GM12878 (cell line): ENCODE measurements at regions not wholly inside any gene's neighbourhood (a gene's known extent, or its start where the extent isn't known, plus 50 kb on each side); places are given as distances from the start of the nearest gene placed in this dataset.

Source experiments
- ATAC-seq: fragments of 200-7000 bp; cut with Tn5 transposase; 3 replicates; pipeline ENCODE4 v1.9.1; 2020; ENCODE audit warnings: mild to moderate bottlenecking, moderate library complexity
- BruUV-seq: library from RNA; stranded (reverse); fragments of 400-500 nt; replicated peaks from 2 replicates; lab custom pipeline; 2021; lab: Mats Ljungman, UMichigan
- CTCF ChIA-PET: fragments of 300-600 bp; sonication (Branson Sonifier 250); formaldehyde crosslinking; extraction: SDS; loops from one replicate; lab custom pipeline; 2021; ENCODE audit warnings: inconsistent platforms; lab: Yijun Ruan, JAX
- POLR2A ChIA-PET: fragments of 350-600 bp; formaldehyde crosslinking; extraction: SDS; loops from one replicate; lab custom pipeline; 2021; ENCODE audit warnings: inconsistent platforms; lab: Charles Lee
- RAD21 ChIA-PET: fragments of 300-600 bp; sonication (Branson Sonifier 250); formaldehyde crosslinking; loops from one replicate; lab custom pipeline; 2023; ENCODE audit warnings: antibody characterized with exemption; ENCODE audit not compliant: unreplicated experiment; lab: Charles Lee
- SMC1A ChIA-PET: fragments of 300-600 bp; sonication (Branson Sonifier 250); formaldehyde crosslinking; loops from one replicate; lab custom pipeline; 2023; ENCODE audit not compliant: unreplicated experiment, uncharacterized antibody; lab: Charles Lee
- DNase-seq: peaks from one replicate; pipeline ENCODE4 v3.0.0-alpha.2; 2011; ENCODE audit warnings: low read depth, low spot score
- FAIRE-seq: peaks from 3 replicates; lab custom pipeline; 2011; peaks lifted over from hg19 to GRCh38; lab: Jason Lieb, UNC
- H2AFZ ChIP-seq: 2 replicates; pipeline ENCODE4 v1.6.0; 2011; ENCODE audit warnings: low read depth, low read length, control low read depth; ENCODE audit not compliant: control insufficient read depth
- H3K27ac ChIP-seq: 2 replicates; pipeline ENCODE4 v1.5.1; 2011; ENCODE audit warnings: control low read depth; ENCODE audit not compliant: control insufficient read depth, insufficient read depth
- H3K27me3 ChIP-seq, 2 experiments: replicated peaks in 1 of 2; 2 replicates each; pipeline versions ENCODE4 v1.6.0 to v1.6.1; 2011; ENCODE audit warnings: low read length in 1 of 2; ENCODE audit not compliant: control insufficient read depth in 2 of 2, insufficient read depth in 2 of 2
- H3K36me3 ChIP-seq, 2 experiments: 2 replicates each; pipeline ENCODE4 v1.5.1; 2011; ENCODE audit warnings: low read length in 1 of 2; ENCODE audit not compliant: control insufficient read depth in 2 of 2, insufficient read depth in 2 of 2
- H3K4me1 ChIP-seq: 2 replicates; pipeline ENCODE4 v1.6.1; 2011; ENCODE audit warnings: mild to moderate bottlenecking, low read length, moderate library complexity, mixed read lengths; ENCODE audit not compliant: control insufficient read depth, insufficient read depth
- H3K4me2 ChIP-seq: 2 replicates; pipeline ENCODE4 v1.6.0; 2011; ENCODE audit warnings: control low read depth; ENCODE audit not compliant: control insufficient read depth, insufficient read depth
- H3K4me3 ChIP-seq: fragments of 200-600 bp; sonication (generic); 2 replicates; pipeline ENCODE4 v1.5.1; 2016
- H3K79me2 ChIP-seq: 2 replicates; pipeline ENCODE4 v1.6.0; 2011; ENCODE audit warnings: low read length; ENCODE audit not compliant: control insufficient read depth, insufficient read depth
- H3K9ac ChIP-seq: 2 replicates; pipeline ENCODE4 v1.8.0; 2011; ENCODE audit warnings: low read length, control low read depth, mixed read lengths; ENCODE audit not compliant: control insufficient read depth, insufficient read depth
- H3K9me3 ChIP-seq: replicated peaks from 3 replicates; pipeline ENCODE4 v1.5.1; 2011; ENCODE audit warnings: mild to moderate bottlenecking, low read length; ENCODE audit not compliant: control insufficient read depth, insufficient read depth
- H4K20me1 ChIP-seq: 2 replicates; pipeline ENCODE4 v1.6.0; 2011; ENCODE audit not compliant: control insufficient read depth, insufficient read depth
- ETV6 ChIP-seq, 2 experiments: fragments of 450-650 bp in 1 of 2; IDR thresholded peaks in 1 of 2; conservative IDR thresholded peaks in 1 of 2; 2 replicates each; pipeline ENCODE4 v1.6.1; 2014; ENCODE audit warnings: antibody characterized with exemption in 1 of 2, borderline replicate concordance in 1 of 2, low read depth in 1 of 2, mild to moderate bottlenecking in 1 of 2, moderate library complexity in 1 of 2
- EZH2 ChIP-seq: IDR thresholded peaks from 2 replicates; pipeline ENCODE4 v1.6.1; 2012; ENCODE audit warnings: low read depth, mild to moderate bottlenecking, control low read depth, inconsistent platforms, low read length, borderline replicate concordance; ENCODE audit not compliant: control insufficient read depth
- FOXK2 ChIP-seq: fragments of 450-650 bp; IDR thresholded peaks from 2 replicates; pipeline ENCODE4 v1.6.1; 2017; ENCODE audit warnings: mild to moderate bottlenecking, moderate library complexity
- HDAC2 ChIP-seq: fragments of 200-600 bp; sonication (generic); IDR thresholded peaks from 2 replicates; pipeline ENCODE4 v1.6.1; 2017
- IKZF2 ChIP-seq, 2 experiments: fragments of 450-650 bp; IDR thresholded peaks; 2 replicates each; pipeline ENCODE4 v1.6.1; 2017; ENCODE audit warnings: mild to moderate bottlenecking in 2 of 2, moderate library complexity in 2 of 2
- JUNB ChIP-seq: IDR thresholded peaks from 2 replicates; pipeline ENCODE4 v1.6.1; 2016; ENCODE audit warnings: antibody characterized with exemption, mild to moderate bottlenecking
- MYC ChIP-seq: IDR thresholded peaks from 2 replicates; pipeline ENCODE4 v1.6.1; 2011; ENCODE audit warnings: mild to moderate bottlenecking, low read length, moderate library complexity, inconsistent platforms; ENCODE audit not compliant: insufficient read depth, insufficient replicate concordance, insufficient read length, severe bottlenecking
- NFYA ChIP-seq: IDR thresholded peaks from 2 replicates; pipeline ENCODE4 v1.6.1; 2011; ENCODE audit warnings: low read depth, mild to moderate bottlenecking, low read length, improper control_type of control experiment, borderline replicate concordance
- NR2C2 ChIP-seq: IDR thresholded peaks from 2 replicates; pipeline ENCODE4 v1.6.1; 2011; ENCODE audit warnings: borderline replicate concordance, low read depth; ENCODE audit not compliant: control insufficient read depth, insufficient read length
- SIX5 ChIP-seq: IDR thresholded peaks from 2 replicates; pipeline ENCODE4 v1.6.1; 2011; ENCODE audit warnings: mild to moderate bottlenecking, low read depth, low read length, moderate library complexity; ENCODE audit not compliant: severe bottlenecking
- WRNIP1 ChIP-seq: IDR thresholded peaks from 2 replicates; pipeline ENCODE4 v1.6.1; 2011; ENCODE audit warnings: low read depth, low read length, improper control_type of control experiment, borderline replicate concordance
- WGBS: methylation state at CpG from one replicate; pipeline ENCODE4 v1.1.6; 2016; ENCODE audit warnings: low lambda C conversion rate; ENCODE audit not compliant: insufficient replicate concordance, insufficient coverage; ENCODE audit errors: missing lambda C conversion rate; 5-methylcytosine and 5-hydroxymethylcytosine counted together
- in situ Hi-C: fragments of 300-500 bp; cut with MboI; formaldehyde crosslinking; loops from 9 replicates; pipeline ENCODE4 v1.14.3; 2018; ENCODE audit warnings: mixed read lengths
- intact Hi-C: fragments of 100-400 bp; cut with micrococcal nuclease; formaldehyde crosslinking; loops from one replicate; pipeline ENCODE4 v1.14.2; 2022; ENCODE audit not compliant: unreplicated experiment
- TF ChIP-seq, protein P1 (sequence below): IDR thresholded peaks from 2 replicates; pipeline ENCODE4 v1.6.1; 2011; ENCODE audit warnings: low read depth, low read length, improper control_type of control experiment, borderline replicate concordance
- TF ChIP-seq, protein P2 (sequence below), 3 experiments: IDR thresholded peaks in 2 of 3; conservative IDR thresholded peaks in 1 of 3; 2 replicates each; pipeline ENCODE4 v1.5.1; 2011; ENCODE audit warnings: low read depth in 3 of 3, low read length in 3 of 3, mild to moderate bottlenecking in 3 of 3, control low read depth in 2 of 3, moderate library complexity in 2 of 3, inconsistent platforms in 1 of 3, mixed read lengths in 1 of 3; ENCODE audit not compliant: control insufficient read depth in 2 of 3, insufficient read depth in 1 of 3; ENCODE audit errors: extremely low read depth in 1 of 3
- TF ChIP-seq, protein P3 (sequence below): IDR thresholded peaks from 2 replicates; pipeline ENCODE4 v1.6.1; 2011; ENCODE audit warnings: borderline replicate concordance, low read depth, mild to moderate bottlenecking, moderate library complexity, low read length; ENCODE audit not compliant: insufficient read depth, poor library complexity, severe bottlenecking

DNA sequence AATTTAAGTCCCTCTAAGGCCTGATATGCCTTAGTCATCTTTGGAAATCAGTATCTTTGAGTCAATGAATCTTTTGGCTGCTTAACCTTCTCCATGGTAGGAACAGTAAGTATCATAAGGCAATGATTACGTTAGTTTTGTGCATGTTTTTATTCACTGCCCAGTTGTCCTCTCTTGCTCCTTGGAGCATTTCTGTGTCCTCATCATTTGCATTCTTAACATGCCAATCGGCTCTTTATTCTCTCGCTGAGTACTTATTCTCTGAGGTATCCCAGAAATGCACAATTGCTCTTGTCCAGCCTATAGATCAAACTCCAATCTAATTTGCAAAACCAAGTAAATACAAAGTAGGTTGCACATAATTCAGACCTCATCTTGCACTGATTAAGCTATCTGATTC lies 405.0 kb upstream of the IL12A start:
- DNase-seq (no peak), ATAC-seq (no peak), FAIRE-seq (no peak)
- Histone ChIP-seq H3K27ac (no peak overlapping the region), H3K9ac (no peak overlapping the region), H3K9me3 (no peaks in the 10 kb centered on the region), H3K4me2 (no peak overlapping the region), H3K4me3 (no peak overlapping the region), H3K4me1 (no peaks in the 10 kb centered on the region), H3K36me3 (no peaks in the 10 kb centered on the region), H3K79me2 (no peaks in the 10 kb centered on the region), H3K27me3 (no peaks in the 10 kb centered on the region), H2AFZ (no peak overlapping the region), H4K20me1 (no peaks in the 10 kb centered on the region)
- CTCF ChIA-PET: no interaction called here
- POLR2A ChIA-PET: no interaction called here
- BruUV-seq: no TSS peak
- SMC1A ChIA-PET: no interaction called here
- RAD21 ChIA-PET: no interaction called here
- intact Hi-C loops: no loop called here
- in situ Hi-C loops: no loop called here
- 40% methylated on average over 3 of the region's 3 CpGs for WGBS
- TF ChIP-seq, protein P1, sequence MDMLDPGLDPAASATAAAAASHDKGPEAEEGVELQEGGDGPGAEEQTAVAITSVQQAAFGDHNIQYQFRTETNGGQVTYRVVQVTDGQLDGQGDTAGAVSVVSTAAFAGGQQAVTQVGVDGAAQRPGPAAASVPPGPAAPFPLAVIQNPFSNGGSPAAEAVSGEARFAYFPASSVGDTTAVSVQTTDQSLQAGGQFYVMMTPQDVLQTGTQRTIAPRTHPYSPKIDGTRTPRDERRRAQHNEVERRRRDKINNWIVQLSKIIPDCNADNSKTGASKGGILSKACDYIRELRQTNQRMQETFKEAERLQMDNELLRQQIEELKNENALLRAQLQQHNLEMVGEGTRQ: no peak
- TF ChIP-seq FOXK2: no peak

DNA sequence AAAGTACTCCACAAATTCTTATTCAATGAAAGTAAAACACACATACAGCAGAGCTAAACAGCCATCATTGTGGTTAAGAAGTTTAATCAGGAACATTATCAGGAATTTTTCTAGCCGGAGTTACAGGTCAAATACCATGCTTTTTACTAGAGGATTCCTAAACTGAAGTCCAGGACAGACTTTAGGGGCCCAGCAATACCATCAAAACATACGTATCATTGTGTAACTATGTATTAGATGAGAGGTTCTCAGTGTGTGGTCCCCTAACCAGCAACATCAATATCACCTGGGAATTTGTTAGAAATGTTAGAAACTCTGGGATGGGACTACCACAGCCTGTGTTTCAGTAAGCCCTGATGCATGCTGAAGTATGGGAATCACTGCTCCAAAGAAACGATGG lies 404.2 kb upstream of the IL12A start:
- Histone ChIP-seq H3K4me2 (no peak overlapping the region), H3K36me3 (no peaks in the 10 kb centered on the region), H3K9ac (no peak overlapping the region), H2AFZ (no peak overlapping the region), H3K27me3 (no peaks in the 10 kb centered on the region), H3K27ac (no peak overlapping the region), H3K4me1 (no peaks in the 10 kb centered on the region), H4K20me1 (no peaks in the 10 kb centered on the region), H3K4me3 (no peak overlapping the region), H3K9me3 (no peaks in the 10 kb centered on the region), H3K79me2 (no peaks in the 10 kb centered on the region)
- POLR2A ChIA-PET: no interaction called here
- DNase-seq (no peak), FAIRE-seq (no peak), ATAC-seq (no peak)
- 17% methylated on average over 3 of the region's 3 CpGs for WGBS
- RAD21 ChIA-PET: no interaction called here
- in situ Hi-C loops: no loop called here
- BruUV-seq: no TSS peak
- SMC1A ChIA-PET: no interaction called here
- CTCF ChIA-PET: no interaction called here
- intact Hi-C loops: no loop called here
- TF ChIP-seq NR2C2 (no peak), HDAC2 (no peak), JUNB (no peak), MYC (no peak), EZH2 (no peak), IKZF2 (IDR thresholded peaks at IDR 0.05) (no peak), WRNIP1 (no peak), SIX5 (no peak), NFYA (no peak), ETV6 (conservative IDR thresholded peaks at IDR 0.05 in 1 of 2, IDR thresholded peaks at IDR 0.05 in 1 of 2; ENCODE audit: borderline replicate concordance in 1 of 2, low read depth in 1 of 2) (no peak)
- TF ChIP-seq, protein P2, sequence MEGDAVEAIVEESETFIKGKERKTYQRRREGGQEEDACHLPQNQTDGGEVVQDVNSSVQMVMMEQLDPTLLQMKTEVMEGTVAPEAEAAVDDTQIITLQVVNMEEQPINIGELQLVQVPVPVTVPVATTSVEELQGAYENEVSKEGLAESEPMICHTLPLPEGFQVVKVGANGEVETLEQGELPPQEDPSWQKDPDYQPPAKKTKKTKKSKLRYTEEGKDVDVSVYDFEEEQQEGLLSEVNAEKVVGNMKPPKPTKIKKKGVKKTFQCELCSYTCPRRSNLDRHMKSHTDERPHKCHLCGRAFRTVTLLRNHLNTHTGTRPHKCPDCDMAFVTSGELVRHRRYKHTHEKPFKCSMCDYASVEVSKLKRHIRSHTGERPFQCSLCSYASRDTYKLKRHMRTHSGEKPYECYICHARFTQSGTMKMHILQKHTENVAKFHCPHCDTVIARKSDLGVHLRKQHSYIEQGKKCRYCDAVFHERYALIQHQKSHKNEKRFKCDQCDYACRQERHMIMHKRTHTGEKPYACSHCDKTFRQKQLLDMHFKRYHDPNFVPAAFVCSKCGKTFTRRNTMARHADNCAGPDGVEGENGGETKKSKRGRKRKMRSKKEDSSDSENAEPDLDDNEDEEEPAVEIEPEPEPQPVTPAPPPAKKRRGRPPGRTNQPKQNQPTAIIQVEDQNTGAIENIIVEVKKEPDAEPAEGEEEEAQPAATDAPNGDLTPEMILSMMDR (IDR thresholded peaks at IDR 0.05 in 2 of 3, conservative IDR thresholded peaks at IDR 0.05 in 1 of 3; ENCODE audit: control insufficient read depth in 2 of 3, extremely low read depth in 1 of 3, insufficient read depth in 1 of 3, low read depth in 3 of 3, low read length in 3 of 3): no peak
- TF ChIP-seq, protein P3, sequence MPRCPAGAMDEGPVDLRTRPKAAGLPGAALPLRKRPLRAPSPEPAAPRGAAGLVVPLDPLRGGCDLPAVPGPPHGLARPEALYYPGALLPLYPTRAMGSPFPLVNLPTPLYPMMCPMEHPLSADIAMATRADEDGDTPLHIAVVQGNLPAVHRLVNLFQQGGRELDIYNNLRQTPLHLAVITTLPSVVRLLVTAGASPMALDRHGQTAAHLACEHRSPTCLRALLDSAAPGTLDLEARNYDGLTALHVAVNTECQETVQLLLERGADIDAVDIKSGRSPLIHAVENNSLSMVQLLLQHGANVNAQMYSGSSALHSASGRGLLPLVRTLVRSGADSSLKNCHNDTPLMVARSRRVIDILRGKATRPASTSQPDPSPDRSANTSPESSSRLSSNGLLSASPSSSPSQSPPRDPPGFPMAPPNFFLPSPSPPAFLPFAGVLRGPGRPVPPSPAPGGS: no peak
